ENCODE measurements at regions not wholly inside any gene's neighbourhood (a gene's known extent, or its start where the extent isn't known, plus 50 kb on each side); places are given as distances from the start of the nearest gene placed in this dataset.

GRCh38 chr12:28700161-28700560 is 448.9 kb upstream of the FAR2 start:
- Histone ChIP-seq H3K27me3 (ENCODE audit: insufficient read depth, low read length) (no peaks in the 10 kb centered on the region), H4K20me1 (ENCODE audit: insufficient read depth, low read length) (no peaks in the 10 kb centered on the region), H3K27ac (ENCODE audit: low read depth, low read length, poor library complexity, severe bottlenecking) (no peak overlapping the region), H3K9me3 (ENCODE audit: low read length) (no peaks in the 10 kb centered on the region), H2AFZ (ENCODE audit: low read length) (no peak overlapping the region), H3K4me1 (ENCODE audit: insufficient read depth, low read length, severe bottlenecking) (no peaks in the 10 kb centered on the region), H3K36me3 (ENCODE audit: insufficient read depth, low read length) (no peaks in the 10 kb centered on the region), H3K79me2 (ENCODE audit: insufficient read depth, low read length) (no peaks in the 10 kb centered on the region), H3K9ac (ENCODE audit: low read length) (no peak overlapping the region), H3F3A (ENCODE audit: insufficient read depth, low read length) (no peaks in the 10 kb centered on the region), H3K9me2 (ENCODE audit: low read depth, low read length) (no peaks in the 10 kb centered on the region; the same call in 1 of the 2 replicates), H3K4me2 (ENCODE audit: low read length) (no peak overlapping the region), H3K4me3 (ENCODE audit: low read depth, low read length, poor library complexity, severe bottlenecking) (no peak overlapping the region)
- no peak for TF ChIP-seq CTCF (IDR thresholded peaks at IDR 0.05; ENCODE audit: low read length)
- no peak for TF ChIP-seq EZH2 (IDR thresholded peaks at IDR 0.05; ENCODE audit: borderline replicate concordance, low read length)

GRCh38 chr12:28704477-28705169 is 444.5 kb upstream of the FAR2 start:
- no peak overlapping the region for H3K4me2 ChIP-seq (ENCODE audit: low read length)
- no peaks in the 10 kb centered on the region; the same call in 1 of the 2 replicates for H3K9me2 ChIP-seq (ENCODE audit: low read depth, low read length)
- H3K4me3 ChIP-seq (ENCODE audit: low read depth, low read length, poor library complexity, severe bottlenecking): no peak overlapping the region
- H4K20me1 ChIP-seq (ENCODE audit: insufficient read depth, low read length): no peaks in the 10 kb centered on the region
- no peak overlapping the region for H3K27ac ChIP-seq (ENCODE audit: low read depth, low read length, poor library complexity, severe bottlenecking)
- no peak overlapping the region for H2AFZ ChIP-seq (ENCODE audit: low read length)
- no peaks in the 10 kb centered on the region for H3K9me3 ChIP-seq (ENCODE audit: low read length)
- H3K9ac ChIP-seq (ENCODE audit: low read length): no peak overlapping the region
- TF ChIP-seq CTCF (IDR thresholded peaks at IDR 0.05; ENCODE audit: low read length): no peak
- no peak for TF ChIP-seq EZH2 (IDR thresholded peaks at IDR 0.05; ENCODE audit: borderline replicate concordance, low read length)
- H3K27me3 ChIP-seq (ENCODE audit: insufficient read depth, low read length): no peaks in the 10 kb centered on the region
- no peaks in the 10 kb centered on the region for H3F3A ChIP-seq (ENCODE audit: insufficient read depth, low read length)
- H3K79me2 ChIP-seq (ENCODE audit: insufficient read depth, low read length): no peaks in the 10 kb centered on the region
- H3K36me3 ChIP-seq (ENCODE audit: insufficient read depth, low read length): no peaks in the 10 kb centered on the region
- no peaks in the 10 kb centered on the region for H3K4me1 ChIP-seq (ENCODE audit: insufficient read depth, low read length, severe bottlenecking)

GRCh38 chr12:28708918-28709371 is 440.1 kb upstream of the FAR2 start:
- no peaks in the 10 kb centered on the region for H3K9me3 ChIP-seq (ENCODE audit: low read length)
- H3K4me2 ChIP-seq (ENCODE audit: low read length): no peak overlapping the region
- no peaks in the 10 kb centered on the region for H3K79me2 ChIP-seq (ENCODE audit: insufficient read depth, low read length)
- no peaks in the 10 kb centered on the region for H3F3A ChIP-seq (ENCODE audit: insufficient read depth, low read length)
- H3K9ac ChIP-seq (ENCODE audit: low read length): no peak overlapping the region
- H3K4me3 ChIP-seq (ENCODE audit: low read depth, low read length, poor library complexity, severe bottlenecking): no peak overlapping the region
- no peaks in the 10 kb centered on the region for H4K20me1 ChIP-seq (ENCODE audit: insufficient read depth, low read length)
- no peaks in the 10 kb centered on the region for H3K27me3 ChIP-seq (ENCODE audit: insufficient read depth, low read length)
- no peak overlapping the region for H3K27ac ChIP-seq (ENCODE audit: low read depth, low read length, poor library complexity, severe bottlenecking)
- no peaks in the 10 kb centered on the region for H3K36me3 ChIP-seq (ENCODE audit: insufficient read depth, low read length)
- no peaks in the 10 kb centered on the region for H3K4me1 ChIP-seq (ENCODE audit: insufficient read depth, low read length, severe bottlenecking)
- H2AFZ ChIP-seq (ENCODE audit: low read length): no peak overlapping the region
- no peaks in the 10 kb centered on the region for H3K9me2 ChIP-seq (ENCODE audit: low read depth, low read length)
- TF ChIP-seq CTCF (IDR thresholded peaks at IDR 0.05; ENCODE audit: low read length) (no peak), EZH2 (IDR thresholded peaks at IDR 0.05; ENCODE audit: borderline replicate concordance, low read length) (no peak)
